Stomach (tissue), 4 donors: ENCODE measurements at regions not wholly inside any gene's neighbourhood (a gene's known extent, or its start where the extent isn't known, plus 50 kb on each side); places are given as distances from the start of the nearest gene placed in this dataset.

ENCODE experiments used
- CTCF ChIP-seq, 7 experiments: fragments of 450-650 bp in 4 of 7; fragments of 200-600 bp in 3 of 7; sonication (generic) in 3 of 7; IDR thresholded peaks; one replicate each; pipeline ENCODE4 v1.5.1; 2016 to 2019; ENCODE audit warnings: antibody characterized with exemption in 7 of 7, control low read depth in 2 of 7, mild to moderate bottlenecking in 1 of 7
- EP300 ChIP-seq: sonication (generic); formaldehyde crosslinking; IDR thresholded peaks from one replicate; pipeline ENCODE4 v1.6.1; 2017; ENCODE audit warnings: antibody characterized with exemption
- POLR2A ChIP-seq, 4 donors: fragments of 450-650 bp; IDR thresholded peaks; one replicate each; pipeline ENCODE4 v1.6.1; 2016; ENCODE audit warnings: antibody characterized with exemption in 4 of 4, control low read depth in 2 of 4, mild to moderate bottlenecking in 1 of 4, moderate library complexity in 1 of 4
- POLR2AphosphoS5 ChIP-seq, 3 donors: sonication (generic); formaldehyde crosslinking; IDR thresholded peaks; one replicate each; pipeline ENCODE4 v1.6.1; 2016; ENCODE audit warnings: antibody characterized with exemption in 3 of 3

- TF ChIP-seq CTCF (IDR thresholded peaks at IDR 0.05): no peak
- no peak for TF ChIP-seq POLR2AphosphoS5 (IDR thresholded peaks at IDR 0.05)
- TF ChIP-seq POLR2A (IDR thresholded peaks at IDR 0.05): no peak
- no peak for TF ChIP-seq EP300
Measured at GRCh38 chr4:156503119-156503518, 468.5 kb downstream of the PDGFC start.
